IPS DF 4.7 (cell line): ENCODE measurements at regions not wholly inside any gene's neighbourhood (a gene's known extent, or its start where the extent isn't known, plus 50 kb on each side); places are given as distances from the start of the nearest gene placed in this dataset.
"Not testable (repeated sequence)": the region's sequence is repeated elsewhere in the genome, so short reads cannot be mapped to it uniquely, and the experiment has no call there.

Experiments
- DNase-seq: peaks from one replicate; pipeline ENCODE4 v3.0.0-alpha.2; 2013; ENCODE audit warnings: low spot score; ENCODE audit errors: extremely low read depth

GRCh38 chr10:32217216-32217615 is 129.7 kb downstream of the EPC1 start:
- no peak for DNase-seq

DNA sequence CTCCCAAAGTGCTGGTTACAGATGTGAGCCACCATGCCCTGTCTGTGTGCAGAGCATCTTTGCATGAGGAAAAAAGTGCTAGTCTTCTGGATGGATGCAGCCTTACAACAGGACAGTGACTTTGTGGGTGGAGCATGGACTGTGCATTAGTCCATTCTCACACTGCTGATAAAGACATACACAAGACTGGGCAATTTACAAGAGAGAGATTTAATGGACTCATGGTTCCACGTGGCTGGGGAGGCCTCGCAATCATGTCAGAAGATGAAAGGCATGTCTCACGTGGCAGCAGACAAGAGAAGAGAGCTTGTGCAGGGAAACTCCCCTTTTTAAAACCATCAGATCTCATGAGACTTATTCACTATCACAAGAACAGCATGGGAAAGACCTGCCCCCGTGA is 133.1 kb downstream of the EPC1 start:
- not testable (repeated sequence) for DNase-seq

DNA sequence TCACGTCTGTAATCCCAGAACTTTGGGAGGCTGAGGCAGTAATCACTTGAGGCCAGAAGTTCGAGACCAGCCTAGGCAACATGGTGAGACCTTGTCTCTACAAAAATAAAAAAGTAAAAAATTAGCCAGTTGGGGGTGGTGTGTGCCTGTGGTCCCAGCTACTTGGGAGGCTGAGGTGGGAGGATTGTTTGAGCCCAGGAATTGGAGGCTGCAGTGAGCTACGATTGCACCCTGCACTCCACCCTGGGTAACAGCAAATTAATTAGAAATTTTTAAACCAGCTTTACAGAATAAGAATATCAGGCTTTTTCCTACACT is 136.0 kb downstream of the EPC1 start:
- DNase-seq, result no peak

DNA sequence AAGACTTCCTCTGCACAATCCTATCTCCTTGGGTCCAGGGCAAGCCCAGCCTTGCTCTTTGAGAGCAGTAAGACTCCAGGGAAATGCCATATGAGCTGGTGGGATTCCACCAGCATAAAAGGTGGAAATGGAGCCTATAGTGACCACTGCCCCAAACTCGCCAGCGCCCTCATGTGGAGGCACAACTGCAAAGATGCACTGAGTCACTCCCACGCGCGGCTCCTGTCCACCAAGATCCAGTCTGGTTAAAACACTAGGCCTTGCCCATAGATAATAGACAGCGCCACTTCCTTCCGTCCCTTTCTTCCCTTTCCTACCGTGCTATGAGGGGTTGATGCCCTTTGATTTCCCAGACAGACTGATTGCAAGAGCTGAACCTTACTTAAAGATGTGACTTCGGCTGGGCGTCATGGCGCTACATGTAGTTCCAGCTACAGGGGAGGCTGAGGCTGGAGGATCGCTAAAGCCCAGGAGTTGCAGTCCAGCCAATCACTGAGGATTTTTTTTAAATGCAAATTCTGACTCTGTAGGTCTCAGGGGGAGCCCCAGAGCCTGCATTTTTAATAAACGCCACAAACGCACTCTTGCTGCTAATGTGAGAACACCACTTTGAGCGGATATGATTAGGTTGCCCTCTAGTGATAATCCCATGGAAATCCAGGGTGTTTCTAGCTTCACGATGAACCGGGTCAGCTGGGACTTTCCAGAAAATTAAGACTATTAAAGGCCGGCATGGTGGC is 136.5 kb downstream of the EPC1 start:
- DNase-seq, result peak; percentile 36

DNA sequence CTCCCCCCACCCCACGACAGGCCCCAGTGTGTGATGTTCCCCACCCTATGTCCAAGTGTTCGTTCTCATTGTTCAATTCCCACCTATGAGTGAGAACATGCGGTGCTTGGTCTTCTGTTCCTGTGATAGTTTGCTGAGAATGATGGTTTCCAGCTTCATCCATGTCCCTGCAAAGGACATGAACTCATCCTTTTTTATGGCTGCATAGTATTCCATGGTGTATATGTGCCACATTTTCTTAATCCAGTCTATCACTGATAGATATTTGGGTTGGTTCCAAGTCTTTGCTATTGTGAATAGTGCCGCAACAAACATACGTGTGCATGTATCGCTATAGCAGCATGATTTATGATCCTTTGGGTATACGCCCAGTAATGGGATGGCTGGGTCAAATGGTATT is 139.0 kb downstream of the EPC1 start:
- not testable (repeated sequence) for DNase-seq

GRCh38 chr10:32207544-32207943 is 139.4 kb downstream of the EPC1 start:
- no peak for DNase-seq

- DNase-seq, result no peak
These were observed 141.3 kb downstream of the EPC1 start for GRCh38 chr10:32205670-32206069.

GRCh38 chr10:32204606-32205005 is 142.4 kb downstream of the EPC1 start:
- DNase-seq, result no peak

DNA sequence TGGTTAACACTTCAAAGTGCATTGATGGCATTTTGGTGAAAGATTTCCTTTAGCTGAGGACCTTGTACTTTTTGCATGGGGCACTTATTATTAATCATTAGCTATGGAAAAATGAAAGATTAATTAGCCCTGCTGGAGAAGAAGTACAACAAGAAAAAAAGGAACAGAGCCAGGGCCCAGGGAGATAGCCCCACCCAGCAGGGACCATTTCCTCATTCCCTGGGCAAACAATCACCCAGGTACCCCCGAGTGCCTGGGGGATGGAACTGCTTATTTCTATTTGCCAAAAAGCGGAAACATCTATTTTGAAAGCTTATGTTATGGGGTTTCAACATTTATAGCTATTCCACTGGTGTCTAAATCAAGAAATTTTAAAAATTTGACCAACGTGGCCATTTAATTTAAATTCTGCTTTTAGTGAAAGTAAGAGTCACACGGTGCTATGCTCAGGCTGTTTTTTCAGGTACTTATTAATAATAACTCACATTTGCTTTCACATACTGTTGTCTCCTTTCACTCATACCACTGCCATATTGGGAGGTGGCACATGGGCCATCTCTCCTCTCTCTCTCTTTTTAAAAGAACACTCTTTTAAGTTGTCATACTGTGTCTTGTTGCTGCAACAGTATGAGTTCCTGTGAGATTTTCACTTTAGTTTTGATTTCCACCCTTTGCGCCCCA is 143.6 kb upstream of the KIF5B start:
- DNase-seq, result no peak

GRCh38 chr10:32197423-32197822 is 141.2 kb upstream of the KIF5B start:
- DNase-seq, result no peak

DNA sequence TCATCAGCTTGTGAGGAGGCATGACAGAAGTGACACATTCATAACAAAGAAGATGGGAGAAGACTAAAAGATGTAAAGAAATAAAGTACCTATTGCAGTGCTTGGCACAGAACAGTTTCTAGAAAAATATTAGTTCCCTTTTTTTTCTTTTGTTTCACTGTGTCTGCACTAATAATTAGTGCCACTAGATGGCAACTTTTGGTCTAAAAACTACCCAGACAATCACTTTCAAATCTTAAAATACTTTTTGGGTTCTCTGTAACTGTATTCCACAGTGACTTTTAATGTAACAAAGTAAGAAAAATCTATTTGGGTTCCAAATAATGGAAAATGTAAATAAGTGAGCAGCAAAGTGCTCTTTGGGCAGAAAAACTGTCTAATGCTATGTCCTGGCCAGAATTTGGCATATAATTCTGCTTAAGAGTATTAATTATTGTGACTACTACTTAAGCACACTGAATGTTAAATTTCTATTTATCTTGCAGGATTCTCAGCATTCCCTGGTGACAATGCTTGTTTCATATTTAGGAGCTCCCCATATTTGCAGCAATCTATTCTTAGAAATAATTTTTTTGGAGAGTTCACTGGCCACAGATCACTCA is 134.8 kb upstream of the KIF5B start:
- DNase-seq, result no peak

- DNase-seq, result no peak
These were observed 133.3 kb upstream of the KIF5B start for GRCh38 chr10:32189400-32190084.

DNA sequence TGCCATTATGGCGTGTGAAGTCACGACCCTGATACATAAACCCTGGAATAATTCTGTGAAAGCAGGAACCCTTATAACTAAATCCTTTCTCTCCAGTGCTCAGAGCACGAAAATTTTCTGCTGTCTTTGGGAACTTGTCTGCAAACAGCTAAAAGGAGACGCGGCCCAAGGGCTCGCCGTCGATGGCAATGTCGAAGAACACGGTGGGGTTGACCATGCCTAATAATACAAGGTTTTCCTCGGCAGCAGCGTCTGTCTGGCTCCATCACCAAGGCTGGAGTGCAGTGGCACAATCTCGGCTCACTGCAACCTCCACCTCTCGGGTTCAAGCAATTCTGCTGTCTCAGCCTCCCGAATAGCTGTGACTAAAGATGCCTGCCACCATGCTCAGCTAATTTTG is 132.4 kb upstream of the KIF5B start:
- not testable (repeated sequence) for DNase-seq

DNA sequence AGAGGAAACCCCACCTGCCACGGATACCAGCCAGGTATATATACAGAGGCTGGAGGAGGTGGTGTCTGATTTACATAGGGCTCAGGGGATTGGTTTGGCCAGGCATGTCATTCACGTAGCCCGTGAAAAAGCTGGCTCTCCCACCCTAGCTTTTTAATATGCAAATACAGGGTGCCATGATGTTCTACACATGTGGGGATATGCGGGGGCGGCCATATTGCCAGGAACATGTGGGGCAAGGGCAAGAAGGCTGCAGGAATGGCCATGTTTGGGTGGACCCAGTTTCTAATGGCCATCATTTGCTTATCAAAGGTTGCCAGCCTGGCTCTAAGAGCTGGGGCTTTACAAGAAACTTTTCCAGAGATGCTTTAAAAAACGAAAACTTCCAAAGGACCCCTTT is 131.5 kb upstream of the KIF5B start:
- DNase-seq, result no peak

DNA sequence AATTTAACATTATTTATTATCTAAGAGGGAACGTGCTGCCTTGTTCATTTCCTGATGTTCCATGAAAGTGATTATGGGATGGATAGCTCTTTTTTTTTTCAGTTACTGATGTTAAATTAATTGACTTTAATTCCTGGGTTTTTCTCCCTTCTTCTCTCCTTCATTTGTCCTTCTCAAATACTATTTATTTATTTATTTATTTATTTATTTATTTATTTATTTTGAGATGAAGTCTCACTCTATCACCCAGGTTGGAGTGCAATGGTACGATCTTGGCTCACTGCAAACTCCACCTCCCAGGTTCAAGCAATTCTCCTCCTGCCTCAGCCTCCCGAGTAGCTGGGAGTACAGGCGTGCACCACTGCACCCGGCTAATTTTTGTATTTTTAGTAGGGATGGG is 127.4 kb upstream of the KIF5B start:
- not testable (repeated sequence) for DNase-seq

DNA sequence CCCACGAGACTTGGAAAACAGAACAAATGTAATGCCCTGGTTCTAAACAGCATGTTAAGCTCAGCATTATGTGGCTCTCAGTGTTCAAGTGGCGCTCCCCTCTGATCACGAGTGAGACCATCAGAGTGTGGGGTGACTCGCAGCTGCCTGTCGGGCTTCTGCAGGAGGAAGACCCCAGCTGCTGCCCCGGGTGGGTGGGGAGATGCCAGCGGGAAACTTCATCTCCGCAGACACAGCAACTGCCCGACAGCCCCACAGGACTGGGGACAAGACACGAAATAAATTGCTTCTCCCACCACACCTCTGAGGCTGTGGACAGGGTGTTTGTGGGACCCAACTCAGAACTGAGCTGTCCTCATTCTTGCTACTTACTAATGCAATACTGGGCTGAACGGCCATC is 126.3 kb upstream of the KIF5B start:
- DNase-seq, result no peak

DNA sequence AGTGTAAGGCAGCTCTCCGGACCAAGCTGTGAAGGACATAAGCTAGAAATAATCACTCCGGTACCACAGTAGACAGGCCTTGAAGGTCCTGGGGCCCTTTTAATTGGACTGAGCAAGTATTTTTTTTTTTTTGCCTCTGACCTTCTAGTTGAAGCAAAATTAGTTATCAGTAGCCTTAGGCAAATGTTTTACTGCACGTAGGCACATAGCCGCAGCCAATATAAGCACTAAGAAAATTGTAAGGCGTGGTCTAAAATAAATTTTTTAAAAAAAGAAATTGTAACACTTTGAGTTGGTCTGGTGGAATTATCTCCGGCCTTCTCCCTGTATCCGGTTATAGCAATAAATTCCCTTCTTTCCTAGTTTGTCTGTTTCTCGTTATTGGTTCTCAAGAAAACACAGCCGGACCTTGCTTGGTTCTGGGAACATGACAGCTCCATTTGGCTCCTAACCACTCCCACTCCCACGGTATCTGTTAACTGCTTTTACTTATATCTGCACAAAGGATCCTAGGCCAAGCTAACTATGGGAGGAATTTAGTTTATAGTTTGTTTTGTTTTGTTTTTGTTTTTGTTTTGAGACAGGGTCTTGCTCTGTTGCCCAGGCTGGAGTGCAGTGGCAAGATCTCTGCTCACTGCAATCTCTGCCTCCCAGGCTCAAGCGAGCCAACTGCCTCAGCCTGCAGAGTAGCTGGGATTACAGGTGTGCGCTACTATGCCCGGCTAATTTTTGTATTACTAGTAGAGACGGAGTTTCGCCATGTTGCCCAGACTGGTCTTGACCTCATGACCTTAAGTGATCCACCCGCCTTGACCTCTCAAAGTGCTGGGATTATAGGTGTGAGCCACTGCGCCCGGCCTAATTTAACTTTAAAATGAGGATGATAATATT is 124.4 kb upstream of the KIF5B start:
- no peak for DNase-seq

DNA sequence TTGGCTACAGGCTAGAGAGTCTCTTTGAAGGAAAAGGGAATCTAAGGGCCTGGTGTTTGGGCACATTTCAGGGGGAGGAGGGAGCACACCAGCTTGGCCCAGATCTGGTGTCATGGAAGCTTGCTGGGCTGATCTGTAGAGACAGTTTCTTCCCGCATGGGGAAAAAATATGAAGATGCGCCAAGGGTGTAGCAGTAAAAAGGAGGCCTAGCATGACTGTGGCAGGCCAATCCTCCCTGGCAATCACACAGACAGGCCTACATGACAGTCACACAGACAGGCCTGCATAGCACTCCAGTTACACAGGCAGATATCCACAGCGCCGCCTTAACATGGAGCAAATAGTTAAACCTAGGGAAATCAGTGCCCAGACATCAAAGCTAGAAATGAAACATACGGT is 123.6 kb upstream of the KIF5B start:
- DNase-seq, result no peak

- not testable (repeated sequence) for DNase-seq
These were observed 121.4 kb upstream of the KIF5B start for GRCh38 chr10:32177594-32177993.

GRCh38 chr10:32175629-32176028 is 119.4 kb upstream of the KIF5B start:
- no peak for DNase-seq

DNA sequence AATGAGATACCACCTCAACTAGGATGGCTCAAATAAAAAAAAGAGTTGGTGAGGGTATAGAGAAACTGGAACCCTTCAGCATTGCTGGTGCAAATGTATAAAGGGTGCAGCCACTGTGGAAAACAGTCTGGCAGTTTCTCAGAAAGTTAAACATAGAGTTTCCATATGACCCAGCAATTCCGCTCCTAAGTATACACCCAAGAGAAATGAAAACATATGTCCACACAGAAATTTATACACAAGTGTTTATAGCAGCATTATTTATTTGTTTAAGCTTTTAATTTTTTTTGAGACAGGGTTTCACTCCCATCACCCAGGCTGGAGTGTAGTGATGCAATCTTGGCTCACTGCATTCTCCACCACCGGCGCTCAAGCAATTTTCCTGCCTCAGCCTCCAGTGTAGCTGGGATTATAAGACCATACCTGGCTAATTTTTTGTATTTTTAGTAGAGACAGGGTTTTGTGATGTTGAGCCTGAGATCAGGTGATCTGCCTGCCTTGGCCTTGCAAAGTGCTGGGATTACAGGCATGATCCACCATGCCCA is 118.2 kb upstream of the KIF5B start:
- no peak for DNase-seq
